Epithelial cell of esophagus (primary cell): ENCODE measurements at regions not wholly inside any gene's neighbourhood (a gene's known extent, or its start where the extent isn't known, plus 50 kb on each side); places are given as distances from the start of the nearest gene placed in this dataset.

Experiments used
- DNase-seq: peaks from one replicate; pipeline ENCODE4 v3.0.0; 2010; ENCODE audit warnings: low read depth
- H3K4me3 ChIP-seq: 2 replicates; pipeline ENCODE4 v1.5.1; 2011; ENCODE audit warnings: mild to moderate bottlenecking, low read length, control low read depth
- TF ChIP-seq, protein P1 (sequence below): IDR thresholded peaks from 2 replicates; pipeline ENCODE4 v1.5.1; 2011; ENCODE audit warnings: low read depth, mild to moderate bottlenecking, low read length, control low read depth, inconsistent platforms; ENCODE audit not compliant: insufficient read depth; ENCODE audit errors: missing control alignments

DNA sequence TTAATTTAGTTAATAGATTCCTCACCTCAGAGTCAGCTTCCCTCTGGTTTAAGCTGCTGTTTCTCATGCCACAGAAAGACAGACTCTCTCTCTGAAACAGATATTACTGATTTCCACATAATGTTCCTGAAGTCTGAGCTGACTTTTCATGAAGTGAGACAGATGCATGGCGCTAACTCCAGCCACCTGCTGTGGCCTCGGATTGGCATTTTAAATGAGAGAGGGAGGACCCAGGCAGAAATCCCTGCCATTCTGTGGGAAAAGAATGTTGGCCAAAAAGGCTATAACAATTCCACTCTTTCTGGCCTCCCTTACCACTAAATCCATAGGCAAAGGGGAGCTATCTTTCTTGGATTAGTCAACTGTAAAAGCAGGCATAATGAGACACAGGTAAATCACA, 354.1 kb upstream of the CDH4 start:
- no peak for DNase-seq
- no peak overlapping the region for H3K4me3 ChIP-seq
- TF ChIP-seq, protein P1, sequence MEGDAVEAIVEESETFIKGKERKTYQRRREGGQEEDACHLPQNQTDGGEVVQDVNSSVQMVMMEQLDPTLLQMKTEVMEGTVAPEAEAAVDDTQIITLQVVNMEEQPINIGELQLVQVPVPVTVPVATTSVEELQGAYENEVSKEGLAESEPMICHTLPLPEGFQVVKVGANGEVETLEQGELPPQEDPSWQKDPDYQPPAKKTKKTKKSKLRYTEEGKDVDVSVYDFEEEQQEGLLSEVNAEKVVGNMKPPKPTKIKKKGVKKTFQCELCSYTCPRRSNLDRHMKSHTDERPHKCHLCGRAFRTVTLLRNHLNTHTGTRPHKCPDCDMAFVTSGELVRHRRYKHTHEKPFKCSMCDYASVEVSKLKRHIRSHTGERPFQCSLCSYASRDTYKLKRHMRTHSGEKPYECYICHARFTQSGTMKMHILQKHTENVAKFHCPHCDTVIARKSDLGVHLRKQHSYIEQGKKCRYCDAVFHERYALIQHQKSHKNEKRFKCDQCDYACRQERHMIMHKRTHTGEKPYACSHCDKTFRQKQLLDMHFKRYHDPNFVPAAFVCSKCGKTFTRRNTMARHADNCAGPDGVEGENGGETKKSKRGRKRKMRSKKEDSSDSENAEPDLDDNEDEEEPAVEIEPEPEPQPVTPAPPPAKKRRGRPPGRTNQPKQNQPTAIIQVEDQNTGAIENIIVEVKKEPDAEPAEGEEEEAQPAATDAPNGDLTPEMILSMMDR = no peak

DNA sequence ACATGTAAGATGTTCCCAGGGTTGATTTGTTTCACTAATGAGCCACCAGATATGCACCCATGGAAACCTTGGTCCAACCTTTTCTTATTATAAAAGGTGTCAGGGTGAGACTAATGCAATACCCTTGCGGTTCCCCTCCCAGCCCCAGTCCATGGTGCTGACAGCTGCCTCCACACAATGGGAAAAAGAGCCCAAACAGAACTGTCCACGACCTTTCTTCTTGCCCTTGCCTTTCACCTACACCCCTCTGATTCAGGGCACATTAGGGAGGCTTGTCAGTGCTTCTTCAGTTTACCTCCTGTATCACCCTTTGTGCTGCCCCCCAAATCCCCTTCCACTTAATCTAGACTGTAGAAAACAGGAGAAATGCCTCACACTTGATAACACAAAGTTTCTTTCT, 352.7 kb upstream of the CDH4 start:
- TF ChIP-seq, protein P1 = no peak
- DNase-seq = no peak
- H3K4me3 ChIP-seq = no peak overlapping the region

DNA sequence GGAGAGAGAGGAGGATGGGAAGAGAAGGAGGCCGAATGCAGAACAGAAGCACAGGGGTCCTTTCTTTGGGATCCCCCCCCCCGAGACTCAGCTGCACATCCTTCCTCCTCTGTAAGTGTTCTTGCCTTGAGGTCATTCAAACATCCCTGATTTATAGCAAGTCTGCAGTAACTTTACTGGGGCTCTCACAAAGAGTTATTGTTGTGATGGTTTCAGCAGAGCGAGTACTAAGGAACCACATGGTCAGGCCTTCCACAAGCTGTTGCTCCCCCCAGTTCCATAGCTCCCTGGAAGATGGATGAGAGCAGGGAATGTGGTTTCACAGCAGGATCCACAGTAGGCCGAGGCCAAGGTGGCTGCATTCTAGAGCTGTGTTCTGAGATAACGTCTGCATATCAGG, 351.4 kb upstream of the CDH4 start:
- TF ChIP-seq, protein P1 = no peak
- DNase-seq = no peak
- H3K4me3 ChIP-seq = no peak overlapping the region

DNA sequence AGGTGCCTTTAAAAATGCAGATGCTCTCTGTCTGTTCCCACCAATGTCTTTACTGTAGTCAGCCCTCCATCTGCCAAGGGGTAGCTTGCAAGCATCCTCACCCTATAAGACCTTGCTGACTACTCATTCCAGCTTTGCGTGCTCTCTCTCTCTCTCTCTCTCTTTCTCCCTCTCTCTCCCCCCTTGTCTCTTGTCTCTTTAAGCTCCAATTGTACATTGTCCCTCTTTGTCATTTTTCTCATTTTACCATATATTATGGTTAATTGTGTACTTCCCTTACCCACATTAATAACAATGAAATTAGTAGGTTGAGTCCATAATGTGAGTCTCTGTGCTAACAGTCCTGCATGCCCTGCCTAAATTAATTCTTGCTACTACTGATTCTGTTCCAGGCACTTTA, 350.2 kb upstream of the CDH4 start:
- no peak overlapping the region for H3K4me3 ChIP-seq
- no peak for DNase-seq
- TF ChIP-seq, protein P1 = no peak

DNA sequence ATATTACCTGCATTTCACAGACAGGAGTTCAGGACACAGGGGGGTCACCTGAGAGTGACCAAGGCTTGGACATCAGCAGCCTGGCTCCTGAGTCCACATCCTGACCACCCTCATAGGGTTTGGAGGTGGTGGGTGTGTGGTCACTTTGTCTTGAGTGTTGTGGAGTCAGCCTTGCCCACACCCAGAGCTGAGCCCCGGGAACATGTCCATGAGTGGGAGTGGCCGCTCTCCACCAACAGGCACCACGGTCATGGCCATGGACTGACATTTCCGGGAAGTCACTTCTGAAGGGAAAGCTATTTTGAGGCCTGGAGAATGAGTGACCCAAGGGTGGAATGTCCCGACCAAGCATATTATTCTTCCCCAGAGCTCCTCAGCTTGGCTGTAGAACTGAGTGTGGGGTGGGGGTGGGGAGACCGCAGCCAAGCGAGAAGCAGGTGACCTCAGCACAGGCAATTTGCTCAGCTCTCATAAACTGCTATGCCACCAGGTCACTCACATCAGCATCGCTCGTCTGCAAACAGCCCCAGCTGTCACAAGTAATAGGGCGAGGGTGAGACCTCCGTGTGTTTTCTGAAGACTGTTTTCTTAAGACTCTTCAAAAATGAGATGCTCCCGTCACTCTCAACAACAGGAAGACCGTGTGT, 348.6 kb upstream of the CDH4 start:
- no peak for DNase-seq
- TF ChIP-seq, protein P1 = no peak
- no peak overlapping the region for H3K4me3 ChIP-seq

DNA sequence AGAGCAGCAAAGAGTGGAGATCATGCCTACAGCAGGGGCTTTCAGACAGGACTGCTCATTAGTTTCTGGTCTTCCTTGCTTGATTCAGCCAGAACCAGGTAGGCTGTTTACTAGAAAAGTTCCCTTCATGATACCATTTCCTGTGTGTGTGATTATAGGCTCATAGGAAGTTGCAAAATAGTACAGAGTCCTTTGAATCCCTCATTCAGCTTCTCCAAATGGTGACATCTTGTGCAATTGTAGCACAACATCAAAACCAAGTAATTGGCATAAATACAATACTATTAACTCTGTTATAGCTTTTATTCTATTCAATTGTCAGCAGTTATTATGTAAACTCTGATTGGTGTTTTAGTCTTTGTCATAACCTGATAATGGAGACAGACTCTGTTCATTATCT, 347.3 kb upstream of the CDH4 start:
- no peak overlapping the region for H3K4me3 ChIP-seq
- DNase-seq = no peak
- TF ChIP-seq, protein P1 = no peak

DNA sequence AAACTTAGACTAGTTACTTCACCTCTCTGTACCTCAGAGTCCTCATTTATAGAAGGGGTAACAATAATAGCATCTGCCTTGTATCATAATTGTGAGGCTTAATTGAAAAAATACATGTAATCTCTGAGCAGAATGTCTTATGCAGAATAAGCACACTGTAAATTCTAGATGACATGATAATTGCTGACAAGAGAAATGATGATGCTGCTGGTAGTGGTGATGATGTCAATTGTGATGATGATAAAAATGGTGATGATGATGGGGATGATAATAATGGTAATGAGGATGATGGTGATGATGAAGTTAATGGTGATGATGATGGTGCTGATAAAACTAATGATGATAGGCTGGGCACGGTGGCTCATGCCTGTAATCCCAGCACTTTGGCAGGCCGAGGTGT, 346.1 kb upstream of the CDH4 start:
- TF ChIP-seq, protein P1 = no peak
- no peak for DNase-seq
- H3K4me3 ChIP-seq = no peak overlapping the region
